Hematopoietic multipotent progenitor cell treated with erythropoietin and hydrocortisone succinate and interleukin-3 and kit ligand, for 17 days (in vitro differentiated cells): ENCODE measurements at regions not wholly inside any gene's neighbourhood (a gene's known extent, or its start where the extent isn't known, plus 50 kb on each side); places are given as distances from the start of the nearest gene placed in this dataset.

Experiments used
- DNase-seq: peaks from one replicate; pipeline ENCODE4 v3.0.0-alpha.2; 2015; ENCODE audit warnings: low spot score

DNA sequence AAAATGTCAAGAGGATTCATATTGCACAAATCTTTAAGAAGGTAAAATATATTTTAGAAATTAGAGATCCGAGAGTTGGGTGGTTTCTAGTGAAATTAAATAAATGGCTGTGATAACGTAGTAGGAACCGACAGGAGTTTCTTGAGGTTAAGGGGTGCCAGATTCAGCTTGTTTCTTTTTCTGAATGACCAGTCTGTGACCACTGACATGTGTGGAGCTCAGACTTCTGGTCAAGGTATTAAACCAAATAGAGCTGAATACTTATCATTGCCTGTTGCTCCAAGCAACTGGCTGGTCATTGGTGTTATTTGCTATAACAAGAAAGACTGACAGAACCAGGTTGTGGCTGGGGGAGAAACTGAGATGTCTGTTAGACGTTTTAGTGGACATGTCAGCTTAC, 408.2 kb upstream of the HS6ST1 start:
- DNase-seq, result no peak

DNA sequence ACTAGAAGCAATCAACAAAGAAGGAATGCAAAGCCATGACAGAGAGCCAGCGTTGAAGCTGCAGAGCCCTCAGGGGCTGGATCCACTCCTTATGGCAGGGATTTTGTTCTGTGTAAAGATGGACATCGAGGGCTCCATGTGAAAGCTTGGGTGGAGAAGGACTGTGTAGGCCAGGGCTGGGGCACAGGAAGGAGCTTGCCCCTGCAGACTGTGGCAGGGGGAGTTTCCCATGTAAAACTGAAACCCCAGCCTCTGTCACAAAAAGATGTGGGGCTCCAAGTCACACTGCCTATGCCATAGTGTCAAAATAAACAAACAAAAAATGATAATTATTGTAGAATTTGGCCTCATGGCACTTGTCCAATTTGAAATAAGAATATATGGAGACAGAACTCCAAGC, 408.7 kb upstream of the HS6ST1 start:
- DNase-seq, result no peak

DNA sequence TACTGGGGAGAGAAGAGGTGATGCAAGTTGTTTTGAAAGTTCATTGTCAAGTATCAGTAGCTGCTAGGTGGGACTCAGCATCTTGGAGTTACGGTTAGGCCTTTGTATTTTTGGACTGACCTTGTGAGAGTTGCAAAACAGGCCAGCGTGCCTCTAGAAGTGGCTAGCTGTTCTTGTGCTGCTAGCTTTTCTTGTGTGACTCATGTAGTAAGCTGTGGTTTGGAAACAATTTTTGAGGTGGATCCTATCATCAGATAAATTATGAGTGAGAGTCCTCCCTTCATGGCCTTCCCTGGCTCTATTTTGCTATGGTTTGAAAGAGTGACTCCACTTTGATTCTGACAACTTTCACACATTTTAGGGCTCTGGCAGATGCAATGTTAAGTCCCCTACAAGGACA, 409.2 kb upstream of the HS6ST1 start:
- no peak for DNase-seq

DNA sequence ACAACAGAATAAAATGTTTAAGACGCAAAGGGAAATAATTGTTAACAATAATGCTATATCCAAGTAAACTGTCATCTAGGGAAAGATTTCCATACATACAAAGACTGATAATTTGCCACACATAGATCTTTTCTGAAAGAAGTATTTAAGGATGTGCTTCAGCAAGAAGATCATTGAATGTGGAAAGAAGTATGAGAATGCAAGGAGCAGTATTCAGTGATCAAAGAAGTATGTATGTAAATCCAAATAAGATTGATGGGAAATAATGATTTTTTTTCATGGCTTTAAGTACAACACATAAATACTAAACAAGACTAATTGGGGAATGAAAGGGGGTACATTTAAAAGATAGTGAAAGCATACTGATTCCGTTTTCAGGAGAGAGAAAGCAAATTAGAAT, 410.4 kb upstream of the HS6ST1 start:
- DNase-seq, result no peak

DNA sequence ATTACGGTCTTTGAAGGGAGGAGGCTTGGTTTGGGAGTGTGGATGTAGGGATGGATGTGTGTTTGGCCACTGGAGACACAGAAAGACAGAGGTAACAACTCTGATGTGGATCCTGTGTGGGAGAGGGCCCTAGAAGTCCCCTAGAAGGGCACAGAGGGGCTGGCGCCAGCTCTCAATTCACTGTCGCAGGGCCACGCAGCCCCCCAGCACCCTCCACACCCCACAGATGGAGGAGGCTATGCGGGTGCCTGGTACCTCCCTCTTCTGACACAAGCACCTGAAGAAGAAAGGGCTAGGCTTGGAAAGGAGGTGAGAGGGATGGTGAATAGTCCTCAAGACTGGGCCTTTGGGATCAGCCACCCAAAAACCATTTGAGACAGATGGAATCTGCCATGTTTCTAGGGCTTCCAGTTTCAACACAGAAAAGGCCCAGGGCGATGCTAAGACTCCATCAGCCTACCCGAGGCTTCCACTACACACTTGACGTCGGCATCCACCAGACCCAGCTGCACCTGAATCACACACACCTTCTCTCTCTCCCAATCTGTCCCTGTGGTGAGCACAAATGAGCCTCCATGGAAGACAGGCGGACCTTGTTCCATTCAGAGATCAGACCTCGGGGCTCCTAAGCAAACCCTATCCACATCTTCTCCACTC, 413.5 kb upstream of the HS6ST1 start:
- DNase-seq, result no peak

DNA sequence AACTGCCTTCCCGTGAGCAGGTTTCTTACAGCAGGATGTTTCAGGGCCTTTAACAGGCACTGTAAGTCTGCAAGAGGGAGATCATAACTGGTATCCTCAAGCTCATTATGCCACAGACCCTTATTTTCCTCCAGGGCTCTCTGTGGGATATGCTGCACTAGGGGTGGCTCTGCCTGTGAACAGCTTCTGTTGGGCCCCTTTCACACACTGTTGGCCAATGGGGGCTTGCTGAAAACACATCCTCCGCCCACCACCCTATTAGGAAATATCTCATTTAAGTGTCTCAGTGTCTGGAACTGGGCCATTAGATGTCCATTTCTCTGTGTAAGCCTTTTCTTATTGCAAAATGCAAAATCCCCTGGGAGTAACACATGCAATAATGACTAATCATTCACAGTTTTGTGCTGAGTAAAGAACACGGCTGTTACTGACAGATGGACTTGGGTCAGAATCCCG, 414.3 kb upstream of the HS6ST1 start:
- no peak for DNase-seq

DNA sequence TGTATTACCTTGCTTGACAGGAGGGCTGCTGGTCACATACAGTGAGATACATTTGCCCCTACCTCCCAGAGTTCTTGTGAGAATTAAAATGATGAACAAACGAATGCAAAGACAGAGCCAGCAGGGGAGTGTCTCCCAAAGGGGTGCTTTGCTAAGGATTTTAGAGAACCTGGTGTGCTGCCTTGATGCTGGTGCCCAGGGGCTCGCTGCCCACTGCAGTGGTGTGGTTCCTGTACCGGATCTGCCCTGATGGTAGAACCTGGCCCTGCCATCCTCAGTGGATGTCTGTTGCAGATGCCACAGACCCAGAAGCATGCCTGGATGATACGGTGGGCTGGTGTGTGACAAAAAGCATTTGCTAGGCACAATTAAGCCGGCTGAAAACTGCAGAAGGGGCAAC, 414.8 kb upstream of the HS6ST1 start:
- no peak for DNase-seq

DNA sequence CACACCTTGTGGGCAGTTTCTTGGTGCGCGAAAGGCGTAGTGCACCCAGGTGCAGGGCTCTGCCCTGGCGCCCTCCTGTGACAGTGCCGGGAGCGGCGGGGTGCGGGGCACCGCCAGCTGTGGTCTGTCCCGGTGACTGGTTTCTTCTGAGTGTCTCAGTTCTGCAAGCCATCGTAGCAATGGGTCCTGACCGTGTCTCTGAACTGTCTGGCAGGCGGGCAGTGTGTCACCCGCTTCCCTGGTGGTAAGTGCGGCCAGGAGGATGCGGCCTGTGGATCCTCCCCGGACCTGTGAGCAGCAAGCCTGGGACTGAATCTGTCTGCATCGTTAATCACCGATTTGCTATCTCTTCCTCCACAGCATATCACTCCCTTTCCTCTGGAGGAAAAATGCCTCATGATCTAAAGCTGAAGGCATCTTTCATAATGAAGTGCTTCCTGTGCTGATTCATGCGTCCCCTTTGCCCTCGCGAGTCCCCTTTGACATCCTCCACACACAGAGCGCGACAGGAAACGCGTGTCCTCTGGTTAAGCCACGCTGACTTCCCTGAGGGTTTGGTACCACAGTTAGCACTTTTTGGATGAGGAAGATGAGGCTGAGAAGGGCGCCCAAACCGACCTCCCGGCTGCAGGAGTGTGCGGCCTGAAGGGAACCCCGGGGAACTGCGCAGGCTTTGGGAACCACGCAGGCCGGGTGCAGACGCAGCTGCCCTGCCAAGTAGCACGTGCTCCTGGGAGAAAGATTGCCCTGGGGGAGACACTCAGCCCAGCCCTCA, 416.0 kb upstream of the HS6ST1 start:
- DNase-seq, result no peak

DNA sequence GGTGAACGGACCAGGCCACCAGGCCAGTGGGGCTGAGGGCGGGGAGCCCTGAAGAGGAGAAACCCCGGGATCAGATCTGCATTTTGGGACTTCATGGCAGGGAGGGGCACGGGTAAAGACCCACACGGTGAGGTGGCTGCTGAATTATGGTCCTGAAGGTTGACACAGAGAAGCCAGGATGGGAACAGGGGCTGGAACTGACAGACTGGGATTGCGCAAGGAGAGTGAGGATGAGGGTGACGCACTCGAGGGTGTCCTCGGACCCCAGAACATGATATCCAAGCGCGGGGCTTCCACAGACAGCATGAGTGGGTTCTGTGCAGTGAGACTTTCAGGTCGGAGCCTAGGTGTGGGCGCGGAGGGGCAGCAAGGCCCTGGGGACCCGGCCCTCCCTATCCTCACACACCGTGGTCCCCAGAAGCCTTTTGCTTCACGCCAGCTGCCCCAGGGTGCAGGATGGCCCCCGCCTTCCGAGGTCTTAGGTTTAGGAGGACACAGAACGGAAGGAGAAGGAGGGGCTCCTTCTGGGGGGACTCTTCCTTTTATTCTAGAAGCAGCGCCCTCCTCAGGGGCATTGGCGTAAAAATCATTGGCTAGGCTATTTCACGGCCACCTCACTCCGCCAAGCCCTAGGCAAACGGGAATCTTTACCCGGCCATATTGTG, 416.8 kb upstream of the HS6ST1 start:
- no peak for DNase-seq

DNA sequence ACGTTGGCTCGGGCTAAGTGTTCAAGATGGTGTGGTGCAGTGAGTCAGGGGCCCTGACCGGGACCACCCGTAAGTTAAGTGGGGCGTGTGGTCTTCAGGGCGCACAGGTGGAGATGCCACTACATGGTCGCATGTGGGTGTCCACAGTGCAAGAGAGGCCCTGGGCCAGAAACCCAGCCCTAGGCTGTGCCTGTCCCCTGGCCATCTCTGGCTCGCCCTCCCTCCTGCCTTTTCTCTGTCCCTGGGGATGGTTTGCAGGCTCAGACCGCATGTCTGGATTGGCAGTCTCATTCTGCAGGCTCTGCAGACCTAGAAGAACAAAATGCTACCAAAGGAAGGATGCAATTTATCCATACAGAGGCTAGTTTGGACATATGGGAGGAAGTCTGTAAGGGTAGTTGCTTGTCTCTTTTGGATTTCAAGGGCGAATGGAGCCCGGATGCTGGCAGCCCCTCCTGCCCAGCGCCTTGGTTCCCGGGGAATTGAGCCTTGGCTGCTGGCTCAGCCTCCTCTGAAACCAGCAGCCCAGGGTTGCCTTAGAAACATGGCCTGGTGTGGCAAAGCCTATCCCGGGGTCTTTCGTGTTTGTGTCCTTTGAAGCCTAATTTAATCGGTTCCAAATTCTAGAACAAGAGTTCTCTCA, 417.5 kb upstream of the HS6ST1 start:
- DNase-seq, result no peak

DNA sequence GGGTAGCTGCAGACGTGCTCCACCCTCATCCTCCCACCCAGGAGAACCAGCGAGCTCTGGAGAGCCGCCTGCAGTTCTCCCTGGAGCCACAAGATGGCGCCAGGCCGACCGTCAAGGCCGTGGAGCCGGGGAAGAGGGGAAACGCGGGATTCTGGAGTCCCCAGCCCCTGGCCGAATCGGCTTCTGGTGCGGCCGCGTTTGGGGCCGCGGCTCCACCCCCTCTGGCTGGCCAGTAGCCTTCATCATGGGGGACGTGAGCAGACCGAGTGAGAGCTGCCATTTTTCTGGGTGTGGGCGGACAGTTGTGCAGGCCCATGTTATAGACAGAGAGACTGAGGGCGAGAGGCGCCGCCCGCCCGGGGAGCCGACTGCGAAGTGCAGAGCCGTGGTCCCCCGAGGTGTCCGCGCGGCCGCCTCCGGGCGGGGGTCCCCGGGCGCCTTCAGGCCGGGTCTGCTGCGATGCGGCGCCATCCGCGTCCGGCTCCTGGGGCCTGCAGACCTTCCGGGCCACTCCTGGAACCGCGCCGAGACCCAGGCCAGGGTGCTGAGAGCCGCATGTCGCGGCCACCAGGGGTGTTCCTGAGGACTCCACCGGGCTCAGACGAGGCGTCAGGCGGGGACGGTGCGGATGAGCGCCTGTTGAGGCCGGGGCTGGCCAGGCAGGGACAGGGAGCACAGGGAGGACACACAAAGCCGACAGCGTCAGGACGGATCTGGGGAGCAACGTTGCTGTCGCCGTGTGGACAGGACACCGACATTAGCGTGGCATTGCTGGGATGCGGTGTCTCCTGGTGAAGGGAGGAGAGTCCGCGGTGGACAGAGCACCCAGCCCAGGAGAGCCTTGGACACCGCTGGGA, 418.2 kb upstream of the HS6ST1 start:
- peak; percentile 48 for DNase-seq

DNA sequence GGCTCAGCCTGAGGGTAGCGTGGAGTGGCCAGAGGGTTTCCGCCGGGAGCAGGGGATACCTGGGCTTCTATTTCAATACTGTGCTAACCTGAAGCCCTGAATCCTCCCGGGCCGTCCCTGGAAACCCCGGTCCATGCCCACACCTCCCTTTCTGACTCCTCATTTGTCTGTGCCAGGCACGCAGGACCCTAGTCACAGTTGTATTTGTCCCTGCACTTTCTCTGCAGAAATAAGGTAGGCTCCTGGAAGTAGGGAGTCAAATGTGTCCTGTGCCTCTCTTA, 418.8 kb upstream of the HS6ST1 start:
- no peak for DNase-seq

DNA sequence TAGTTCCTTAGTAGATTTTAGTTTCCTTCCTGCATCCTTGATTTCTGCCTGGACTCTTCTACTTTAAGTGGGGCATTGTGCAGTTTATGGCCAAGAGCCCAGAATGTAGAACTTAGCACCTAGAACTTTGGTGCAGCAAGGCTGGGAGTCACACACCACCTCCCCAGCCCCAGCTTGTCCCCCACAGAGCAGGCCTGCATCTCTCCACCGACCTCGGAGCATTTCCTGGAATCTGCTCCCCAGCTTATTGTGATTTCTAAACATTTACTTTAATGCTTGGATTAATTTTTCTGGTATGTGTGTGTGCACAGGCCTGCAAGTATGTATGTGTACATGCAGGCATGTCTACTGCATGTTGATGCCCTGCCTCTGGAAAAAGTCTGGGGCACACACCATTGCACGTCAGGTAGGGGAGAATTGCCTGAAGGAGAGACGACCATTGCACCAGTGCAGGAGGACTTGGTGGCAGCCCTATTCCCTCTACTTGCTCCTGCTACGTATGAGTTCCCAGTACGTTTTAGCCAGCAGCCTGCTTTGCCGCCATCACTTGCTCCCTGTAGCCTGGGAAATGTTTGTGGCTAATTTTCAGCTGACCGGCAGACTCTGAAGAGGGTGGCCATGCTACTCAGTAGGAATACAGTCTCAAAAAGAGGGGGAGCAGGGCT, 419.9 kb upstream of the HS6ST1 start:
- no peak for DNase-seq

DNA sequence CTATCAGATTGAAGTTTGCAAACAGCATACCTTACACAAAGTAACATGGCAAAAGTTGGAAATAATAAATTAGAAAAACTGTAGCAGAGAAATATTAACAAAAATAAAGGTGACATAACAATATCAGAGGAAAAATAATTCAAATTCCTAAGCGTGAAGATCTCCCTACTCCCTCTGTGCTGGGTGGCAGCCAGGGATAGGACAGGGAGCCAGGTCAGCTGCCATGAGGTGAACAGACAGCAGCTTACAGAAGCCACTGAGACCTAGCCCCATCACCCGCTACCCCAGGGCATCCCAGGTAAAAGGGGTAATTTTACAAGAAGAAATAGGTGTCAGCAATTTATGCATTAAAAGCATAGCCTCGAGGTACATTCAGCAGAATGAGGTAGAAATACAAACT, 423.8 kb upstream of the HS6ST1 start:
- DNase-seq, result no peak

DNA sequence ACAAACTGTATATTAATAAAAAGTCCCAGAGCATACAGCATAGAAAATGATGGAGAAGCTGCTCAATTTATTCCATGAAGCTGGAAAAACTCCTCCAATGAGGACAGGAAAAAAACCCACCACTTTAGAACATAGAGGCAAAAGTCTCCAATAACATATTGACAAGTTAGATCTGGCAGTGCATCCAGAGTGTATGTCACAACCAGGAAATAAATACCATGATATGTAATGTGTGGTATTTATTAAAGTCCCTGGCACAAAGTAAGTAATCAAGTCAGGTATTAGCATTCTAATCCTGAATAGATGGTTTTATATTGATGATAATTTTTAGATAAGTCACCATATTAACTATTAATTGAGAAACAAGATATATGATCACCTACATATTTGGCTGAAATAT, 427.3 kb upstream of the HS6ST1 start:
- DNase-seq, result no peak

DNA sequence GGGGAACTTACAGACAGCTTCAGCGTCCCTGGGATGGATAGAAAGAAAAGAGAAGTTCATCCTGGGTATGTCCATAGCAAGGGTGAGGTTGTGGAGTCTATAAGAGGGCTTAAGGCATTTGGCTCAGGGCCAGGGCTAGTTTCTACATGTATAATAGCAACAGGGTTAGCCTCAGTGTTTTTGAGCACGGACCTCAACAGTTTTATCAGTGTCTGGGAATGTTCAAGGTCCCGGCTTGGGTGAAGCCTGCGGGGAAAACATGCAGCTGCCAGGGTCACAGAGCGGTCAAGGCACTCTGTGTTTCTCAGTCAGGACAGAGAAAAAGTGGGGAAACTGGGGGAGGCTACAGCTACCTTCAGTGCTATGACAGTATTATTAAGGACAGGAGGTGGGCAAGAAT, 427.7 kb upstream of the HS6ST1 start:
- DNase-seq, result no peak

DNA sequence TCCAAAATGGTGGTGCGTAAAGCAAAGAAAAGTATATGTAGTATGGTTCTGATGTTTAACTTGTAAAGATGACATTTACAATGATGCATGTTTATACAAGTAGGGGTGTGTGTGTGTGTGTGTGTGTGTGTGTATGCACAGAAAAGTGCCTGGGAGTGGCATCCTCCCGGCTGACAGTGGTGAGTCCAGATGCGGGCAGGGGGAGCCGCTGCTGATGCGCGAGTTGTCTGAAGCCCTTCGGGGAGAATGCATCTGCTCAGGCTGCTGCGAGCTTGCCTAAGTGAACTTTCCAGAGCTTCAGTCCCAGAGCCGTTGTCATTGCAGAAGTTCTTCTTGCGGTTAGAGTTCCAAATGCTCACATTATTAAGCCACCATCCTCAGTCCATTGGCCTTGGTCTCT, 429.7 kb upstream of the HS6ST1 start:
- no peak for DNase-seq

DNA sequence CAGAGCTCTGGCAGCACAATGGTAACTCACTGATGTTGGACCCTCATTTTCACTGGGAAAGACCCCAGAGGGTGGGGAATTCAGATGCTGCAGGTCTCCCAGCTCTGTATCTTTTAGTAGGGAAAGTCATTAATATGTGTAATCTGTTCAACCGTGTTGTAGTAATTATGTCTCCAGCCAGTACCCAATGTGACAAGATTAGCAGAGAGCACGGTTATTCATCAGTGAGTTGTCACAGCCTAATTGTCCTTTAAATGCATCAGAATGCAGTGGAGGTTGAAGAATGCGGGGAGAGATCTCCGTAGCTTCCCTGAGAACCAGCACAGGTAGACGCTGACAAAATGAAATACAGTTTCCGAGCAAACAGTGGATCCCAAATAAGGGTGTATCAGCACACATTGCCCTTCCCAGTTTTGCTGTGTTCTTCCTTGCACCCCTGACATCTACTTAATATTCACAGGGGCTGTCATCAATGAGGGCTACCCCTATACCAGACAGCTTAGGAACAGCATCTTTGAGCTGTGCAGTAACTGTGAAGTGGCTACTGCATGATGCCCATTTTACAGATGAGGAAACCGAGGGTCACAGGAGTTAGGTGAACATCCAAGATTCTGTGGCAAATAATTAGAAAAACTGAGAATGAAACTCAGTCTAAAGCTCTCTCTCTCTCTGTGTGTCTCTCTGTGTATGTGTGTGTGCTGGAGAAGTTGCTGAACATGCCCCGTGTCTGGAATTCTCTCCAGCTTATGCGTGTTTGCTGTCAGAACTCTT, 430.4 kb upstream of the HS6ST1 start:
- no peak for DNase-seq

DNA sequence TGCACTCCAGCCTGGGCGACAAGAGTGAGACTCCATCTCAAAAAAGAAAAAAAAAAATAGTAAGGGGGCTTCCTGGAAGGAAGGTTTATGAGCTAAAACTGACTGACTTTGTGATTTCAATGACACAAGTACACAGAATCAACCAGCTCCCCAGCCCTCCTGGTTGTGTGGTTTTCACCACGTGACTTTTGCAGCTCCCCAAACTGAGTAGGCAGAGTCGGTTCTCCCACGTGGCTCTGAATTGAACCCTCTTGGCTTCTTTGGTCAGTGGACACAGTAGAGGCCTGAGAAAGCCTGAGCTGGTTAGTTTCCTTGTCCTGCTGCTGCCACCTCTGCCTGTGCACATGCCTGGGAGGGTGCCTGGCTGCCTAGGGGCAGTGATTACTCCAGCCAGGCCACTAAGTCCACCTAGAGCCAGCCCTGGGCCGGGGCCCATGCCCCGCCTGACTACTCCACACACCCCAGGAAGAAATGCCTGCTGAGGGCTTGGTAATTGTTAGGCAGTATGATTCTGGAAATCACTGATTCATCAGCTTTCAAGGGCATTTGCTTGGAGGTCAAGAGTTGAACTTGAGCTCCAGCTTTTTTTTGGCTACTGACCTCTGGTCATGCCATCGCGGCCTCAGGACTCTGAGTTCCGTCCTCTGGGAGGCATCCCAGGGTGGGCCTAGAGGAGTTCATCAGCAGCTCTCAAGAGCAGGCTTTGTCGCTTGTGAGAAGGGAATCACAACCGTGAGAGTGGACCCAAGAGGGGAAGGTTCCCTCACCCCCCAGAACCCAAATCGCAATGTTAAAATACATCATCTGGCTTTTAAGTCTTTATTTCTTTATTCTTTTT, 431.9 kb upstream of the HS6ST1 start:
- DNase-seq, result no peak

DNA sequence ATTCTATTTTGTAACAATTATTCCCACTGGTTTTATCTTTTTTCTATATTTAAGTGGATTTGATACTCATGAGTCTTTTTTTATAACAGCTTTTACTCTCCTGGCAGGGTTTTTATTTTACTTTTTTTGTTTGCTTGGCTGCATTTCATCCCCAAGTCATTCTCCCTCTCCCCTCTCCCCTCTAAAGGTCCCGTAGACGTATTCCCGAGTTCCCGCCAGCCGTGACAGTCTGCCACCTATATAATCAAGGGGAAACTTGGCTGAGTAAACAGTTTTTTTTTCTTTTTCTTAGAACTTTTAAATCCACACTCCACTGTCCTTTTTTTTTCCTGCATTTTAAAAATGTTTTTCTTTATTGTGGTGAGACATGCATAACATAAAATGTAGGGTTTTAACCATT, 433.1 kb upstream of the HS6ST1 start:
- no peak for DNase-seq
